OCI-LY1 (cell line): ENCODE measurements at regions not wholly inside any gene's neighbourhood (a gene's known extent, or its start where the extent isn't known, plus 50 kb on each side); places are given as distances from the start of the nearest gene placed in this dataset.

Experiments
- CTCF ChIP-seq: fragments of 200-600 bp; sonication (generic), shearing (Covaris generic); IDR thresholded peaks from 2 replicates; pipeline ENCODE4 v1.5.1; 2017; ENCODE audit warnings: mild to moderate bottlenecking, antibody characterized with exemption, low read length, moderate library complexity, mixed read lengths
- EZH2 ChIP-seq: fragments of 200-600 bp; sonication (generic), shearing (Covaris generic); IDR thresholded peaks from 2 replicates; pipeline ENCODE4 v1.8.0; 2017; ENCODE audit warnings: borderline replicate concordance, mixed run types, mild to moderate bottlenecking, antibody characterized with exemption, low read length, moderate library complexity, mixed read lengths

- no peak for TF ChIP-seq CTCF
- no peak for TF ChIP-seq EZH2
These were observed 141.8 kb downstream of the ZPLD1 start for GRCh38 chr3:102576651-102577050.
